Caco-2 (cell line): ENCODE measurements at regions not wholly inside any gene's neighbourhood (a gene's known extent, or its start where the extent isn't known, plus 50 kb on each side); places are given as distances from the start of the nearest gene placed in this dataset.
"Not testable (repeated sequence)": the region's sequence is repeated elsewhere in the genome, so short reads cannot be mapped to it uniquely, and the experiment has no call there.

Experiments
- BruUV-seq: library from RNA; stranded (reverse); fragments of 400-500 nt; replicated peaks from 2 replicates; lab custom pipeline; 2021; lab: Mats Ljungman, UMichigan
- CTCF ChIA-PET: fragments of 300-600 bp; sonication (Branson Sonifier 250); formaldehyde crosslinking; loops from one replicate; lab custom pipeline; 2022; ENCODE audit warnings: antibody characterized with exemption; lab: Charles Lee
- POLR2A ChIA-PET: fragments of 300-600 bp; sonication (Branson Sonifier 250); formaldehyde crosslinking; loops from one replicate; lab custom pipeline; 2022; ENCODE audit warnings: antibody characterized with exemption; lab: Charles Lee
- DNase-seq, 2 experiments: peaks; one replicate each; pipeline versions ENCODE4 v3.0.0 to v3.0.0-alpha.2; 2020 to 2022
- H3K27me3 ChIP-seq: replicated peaks from 2 replicates; pipeline ENCODE4 v1.6.0; 2011; ENCODE audit warnings: low read length; ENCODE audit not compliant: control insufficient read depth, insufficient read depth
- H3K36me3 ChIP-seq: 2 replicates; pipeline ENCODE4 v1.5.1; 2011; ENCODE audit warnings: low read length; ENCODE audit not compliant: control insufficient read depth, insufficient read depth
- H3K4me1 ChIP-seq: fragments of 250-450 bp; sonication (Bioruptor Pico); 2 replicates; pipeline ENCODE4 v1.5.1; 2020; ENCODE audit warnings: mild to moderate bottlenecking
- H3K4me3 ChIP-seq: 2 replicates; pipeline ENCODE4 v1.5.1; 2011; ENCODE audit warnings: low read depth, mild to moderate bottlenecking, control low read depth, low read length
- H3K9me3 ChIP-seq: fragments of 250-450 bp; sonication (Bioruptor Pico); 2 replicates; pipeline ENCODE4 v1.5.1; 2020; ENCODE audit warnings: mild to moderate bottlenecking, moderate library complexity
- H3K27ac Mint-ChIP-seq: one replicate; pipeline ENCODE4 v1.8.0; 2022; ENCODE audit warnings: mixed read lengths; ENCODE audit not compliant: unreplicated experiment
- H3K27me3 Mint-ChIP-seq: one replicate; pipeline ENCODE4 v1.8.0; 2022; ENCODE audit warnings: mixed read lengths; ENCODE audit not compliant: insufficient read depth, unreplicated experiment
- H3K36me3 Mint-ChIP-seq: one replicate; pipeline ENCODE4 v1.8.0; 2022; ENCODE audit warnings: mild to moderate bottlenecking, mixed read lengths; ENCODE audit not compliant: insufficient read depth, unreplicated experiment
- H3K4me1 Mint-ChIP-seq: one replicate; pipeline ENCODE4 v1.8.0; 2022; ENCODE audit warnings: low read depth, mixed read lengths; ENCODE audit not compliant: unreplicated experiment
- H3K4me3 Mint-ChIP-seq: one replicate; pipeline ENCODE4 v1.8.0; 2022; ENCODE audit warnings: mild to moderate bottlenecking, moderate library complexity, mixed read lengths; ENCODE audit not compliant: unreplicated experiment
- H3K9me3 Mint-ChIP-seq: one replicate; pipeline ENCODE4 v1.8.0; 2022; ENCODE audit warnings: mixed read lengths; ENCODE audit not compliant: unreplicated experiment
- intact Hi-C: fragments of 100-400 bp; cut with micrococcal nuclease; formaldehyde crosslinking; loops from one replicate; pipeline ENCODE4 v1.10.0; 2022; ENCODE audit not compliant: unreplicated experiment

GRCh38 chr20:64327223-64327549 is 71.6 kb downstream of the PCMTD2 start:
- peaks cover 36% of the 10 kb centered on the region for H3K27me3 Mint-ChIP-seq
- H3K36me3 Mint-ChIP-seq = not testable (repeated sequence)

GRCh38 chr20:64327550-64328317 is 72.2 kb downstream of the PCMTD2 start:
- H3K9me3 Mint-ChIP-seq, H3K9me3 ChIP-seq, H3K36me3 Mint-ChIP-seq, POLR2A ChIA-PET, H3K27me3 ChIP-seq, H3K27ac Mint-ChIP-seq, H3K4me3 Mint-ChIP-seq, H3K4me1 Mint-ChIP-seq, H3K4me1 ChIP-seq, CTCF ChIA-PET, intact Hi-C loops, H3K36me3 ChIP-seq, H3K4me3 ChIP-seq, BruUV-seq: not testable (repeated sequence)
- DNase-seq = peak; percentile 30 to 68
- peaks cover 37% of the 10 kb centered on the region for H3K27me3 Mint-ChIP-seq

More at GRCh38 chr20:64327223-64327549, 71.6 kb downstream of the PCMTD2 start:
- H3K4me3 Mint-ChIP-seq, CTCF ChIA-PET, intact Hi-C loops, BruUV-seq, H3K27ac Mint-ChIP-seq, H3K4me3 ChIP-seq, H3K9me3 Mint-ChIP-seq, H3K36me3 ChIP-seq, H3K4me1 ChIP-seq, H3K27me3 ChIP-seq, POLR2A ChIA-PET, H3K4me1 Mint-ChIP-seq, H3K9me3 ChIP-seq: not testable (repeated sequence)
- peak in 1 of 2 experiments; percentile 51 for DNase-seq

- CTCF ChIA-PET, DNase-seq, H3K36me3 ChIP-seq, H3K4me1 Mint-ChIP-seq, H3K4me3 ChIP-seq, H3K27ac Mint-ChIP-seq, H3K27me3 ChIP-seq, H3K9me3 ChIP-seq, intact Hi-C loops, H3K4me1 ChIP-seq, BruUV-seq, H3K4me3 Mint-ChIP-seq, H3K36me3 Mint-ChIP-seq, POLR2A ChIA-PET: not testable (repeated sequence)
- peaks cover 12% of the 10 kb centered on the region for H3K9me3 Mint-ChIP-seq
- peaks cover 39% of the 10 kb centered on the region for H3K27me3 Mint-ChIP-seq
These were observed 73.2 kb downstream of the PCMTD2 start for GRCh38 chr20:64328595-64329250.

GRCh38 chr20:64332627-64333026 is 77.1 kb downstream of the PCMTD2 start:
- BruUV-seq, H3K4me3 ChIP-seq, H3K9me3 ChIP-seq, H3K27me3 ChIP-seq, H3K4me1 ChIP-seq, CTCF ChIA-PET, DNase-seq, H3K4me1 Mint-ChIP-seq, H3K4me3 Mint-ChIP-seq, H3K36me3 Mint-ChIP-seq, intact Hi-C loops, POLR2A ChIA-PET, H3K27ac Mint-ChIP-seq, H3K36me3 ChIP-seq: not testable (repeated sequence)
- H3K9me3 Mint-ChIP-seq = peaks cover 12% of the 10 kb centered on the region
- H3K27me3 Mint-ChIP-seq = peaks cover 22% of the 10 kb centered on the region
